Right atrium auricular region (tissue), 2 donors: ENCODE measurements at regions not wholly inside any gene's neighbourhood (a gene's known extent, or its start where the extent isn't known, plus 50 kb on each side); places are given as distances from the start of the nearest gene placed in this dataset.

Experiments used
- DNase-seq: peaks from one replicate; pipeline ENCODE4 v3.0.0-alpha.2; 2019; ENCODE audit warnings: low spot score
- H3K27ac ChIP-seq, 2 donors: fragments of 200-600 bp; sonication (generic); 1 replicate in 1 of 2; 2 replicates in 1 of 2; pipeline ENCODE4 v1.5.1; 2016 to 2019
- H3K27me3 ChIP-seq, 2 donors: fragments of 200-600 bp; sonication (generic); one replicate each; pipeline versions ENCODE4 v1.5.1 to v1.6.0; 2017 to 2019
- H3K36me3 ChIP-seq: fragments of 200-600 bp; sonication (generic); one replicate; pipeline ENCODE4 v1.5.1; 2016
- H3K4me1 ChIP-seq, 2 donors: fragments of 200-600 bp; sonication (generic); one replicate each; pipeline versions ENCODE4 v1.5.1 to v1.6.0; 2017 to 2019
- H3K4me3 ChIP-seq, 2 donors: fragments of 200-600 bp; sonication (generic); 1 replicate in 1 of 2; 2 replicates in 1 of 2; pipeline ENCODE4 v1.5.1; 2017 to 2019; ENCODE audit warnings: mild to moderate bottlenecking in 1 of 2, moderate library complexity in 1 of 2
- H3K9me3 ChIP-seq, 2 donors: fragments of 200-600 bp; sonication (generic); one replicate each; pipeline ENCODE4 v1.5.1; 2019
- TF ChIP-seq, protein P1 (sequence below), 2 donors: fragments of 200-600 bp; sonication (generic); IDR thresholded peaks; one replicate each; pipeline ENCODE4 v1.5.1; 2019; ENCODE audit warnings: antibody characterized with exemption in 2 of 2

DNA sequence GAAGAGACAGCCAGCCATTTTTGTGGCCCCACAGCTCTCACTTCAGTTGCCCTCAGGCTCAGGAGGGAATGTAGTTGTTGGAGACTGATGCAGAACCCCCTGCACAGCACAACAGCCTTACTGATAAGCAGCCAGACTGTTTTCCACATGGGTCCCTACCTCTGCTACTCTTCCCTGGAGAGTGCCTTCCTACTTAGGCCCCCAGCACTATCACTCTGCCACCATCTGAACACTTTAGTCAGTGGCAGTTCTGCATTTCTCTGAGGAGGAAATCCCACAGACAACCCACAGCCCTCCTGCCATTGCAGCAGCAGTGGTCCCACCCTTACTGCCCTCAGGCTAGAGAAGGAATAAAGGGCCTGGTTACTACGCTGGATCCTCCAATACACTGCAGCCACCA lies 61.8 kb upstream of the PTPRD start:
- TF ChIP-seq, protein P1, sequence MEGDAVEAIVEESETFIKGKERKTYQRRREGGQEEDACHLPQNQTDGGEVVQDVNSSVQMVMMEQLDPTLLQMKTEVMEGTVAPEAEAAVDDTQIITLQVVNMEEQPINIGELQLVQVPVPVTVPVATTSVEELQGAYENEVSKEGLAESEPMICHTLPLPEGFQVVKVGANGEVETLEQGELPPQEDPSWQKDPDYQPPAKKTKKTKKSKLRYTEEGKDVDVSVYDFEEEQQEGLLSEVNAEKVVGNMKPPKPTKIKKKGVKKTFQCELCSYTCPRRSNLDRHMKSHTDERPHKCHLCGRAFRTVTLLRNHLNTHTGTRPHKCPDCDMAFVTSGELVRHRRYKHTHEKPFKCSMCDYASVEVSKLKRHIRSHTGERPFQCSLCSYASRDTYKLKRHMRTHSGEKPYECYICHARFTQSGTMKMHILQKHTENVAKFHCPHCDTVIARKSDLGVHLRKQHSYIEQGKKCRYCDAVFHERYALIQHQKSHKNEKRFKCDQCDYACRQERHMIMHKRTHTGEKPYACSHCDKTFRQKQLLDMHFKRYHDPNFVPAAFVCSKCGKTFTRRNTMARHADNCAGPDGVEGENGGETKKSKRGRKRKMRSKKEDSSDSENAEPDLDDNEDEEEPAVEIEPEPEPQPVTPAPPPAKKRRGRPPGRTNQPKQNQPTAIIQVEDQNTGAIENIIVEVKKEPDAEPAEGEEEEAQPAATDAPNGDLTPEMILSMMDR (IDR thresholded peaks at IDR 0.05), result no peak
- DNase-seq, result no peak
- no peak overlapping the region for H3K4me3 ChIP-seq

GRCh38 chr9:10678010-10678409 lies 65.2 kb upstream of the PTPRD start:
- H3K4me3 ChIP-seq, result no peak overlapping the region
- no peaks in the 10 kb centered on the region for H3K27me3 ChIP-seq
- no peaks in the 10 kb centered on the region for H3K36me3 ChIP-seq
- no peak for DNase-seq
- H3K9me3 ChIP-seq, result no peaks in the 10 kb centered on the region
- no peaks in the 10 kb centered on the region for H3K4me1 ChIP-seq
- no peak overlapping the region for H3K27ac ChIP-seq
- TF ChIP-seq, protein P1 (IDR thresholded peaks at IDR 0.05), result no peak

More for the DNA sequence above, 61.8 kb upstream of the PTPRD start:
- no peaks in the 10 kb centered on the region for H3K4me1 ChIP-seq
- no peak overlapping the region for H3K27ac ChIP-seq
- no peaks in the 10 kb centered on the region for H3K36me3 ChIP-seq
- no peaks in the 10 kb centered on the region for H3K27me3 ChIP-seq
- peaks cover 0 to 4% of the 10 kb centered on the region in 2 donors for H3K9me3 ChIP-seq

- Histone ChIP-seq H3K9me3 (no peaks in the 10 kb centered on the region), H3K27ac (no peak overlapping the region), H3K27me3 (no peaks in the 10 kb centered on the region), H3K36me3 (no peaks in the 10 kb centered on the region), H3K4me3 (no peak overlapping the region), H3K4me1 (no peaks in the 10 kb centered on the region)
- DNase-seq, result no peak
- TF ChIP-seq, protein P1 (IDR thresholded peaks at IDR 0.05), result no peak
Observed at GRCh38 chr9:10678790-10679189, 66.0 kb upstream of the PTPRD start.

- no peak overlapping the region for H3K27ac ChIP-seq
- no peaks in the 10 kb centered on the region for H3K9me3 ChIP-seq
- DNase-seq, result no peak
- TF ChIP-seq, protein P1 (IDR thresholded peaks at IDR 0.05), result no peak
- no peaks in the 10 kb centered on the region for H3K36me3 ChIP-seq
- no peaks in the 10 kb centered on the region for H3K27me3 ChIP-seq
- H3K4me3 ChIP-seq, result no peak overlapping the region
- H3K4me1 ChIP-seq, result no peaks in the 10 kb centered on the region
Observed at GRCh38 chr9:10686943-10687342, 74.1 kb upstream of the PTPRD start.

GRCh38 chr9:10690546-10690945 lies 77.7 kb upstream of the PTPRD start:
- TF ChIP-seq, protein P1 (IDR thresholded peaks at IDR 0.05), result no peak

GRCh38 chr9:10697044-10697443 lies 84.2 kb upstream of the PTPRD start:
- no peaks in the 10 kb centered on the region for H3K4me1 ChIP-seq
- no peaks in the 10 kb centered on the region for H3K36me3 ChIP-seq
- H3K27ac ChIP-seq, result no peak overlapping the region
- DNase-seq, result no peak
- no peak overlapping the region for H3K4me3 ChIP-seq
- H3K9me3 ChIP-seq, result no peaks in the 10 kb centered on the region
- H3K27me3 ChIP-seq, result no peaks in the 10 kb centered on the region
- TF ChIP-seq, protein P1 (IDR thresholded peaks at IDR 0.05), result no peak

More at GRCh38 chr9:10690546-10690945, 77.7 kb upstream of the PTPRD start:
- Histone ChIP-seq H3K27me3 (no peaks in the 10 kb centered on the region), H3K9me3 (no peaks in the 10 kb centered on the region), H3K4me3 (no peak overlapping the region), H3K36me3 (no peaks in the 10 kb centered on the region), H3K4me1 (no peaks in the 10 kb centered on the region), H3K27ac (no peak overlapping the region)
- DNase-seq, result no peak
